ENCODE measurements at regions not wholly inside any gene's neighbourhood (a gene's known extent, or its start where the extent isn't known, plus 50 kb on each side); places are given as distances from the start of the nearest gene placed in this dataset.

- DNase-seq (ENCODE audit: low read depth): no peak
Observed at GRCh38 chr15:29319823-29320222, 50.2 kb upstream of the NSMCE3 start.

Measured in CMK (cell line).